Osteocyte (in vitro differentiated cells): ENCODE measurements at regions not wholly inside any gene's neighbourhood (a gene's known extent, or its start where the extent isn't known, plus 50 kb on each side); places are given as distances from the start of the nearest gene placed in this dataset.
A peak's percentile ranks its signal among the peaks of the same experiment; 100 is the strongest.

Source experiments
- DNase-seq: peaks from one replicate; pipeline ENCODE4 v3.0.0; 2021; ENCODE audit warnings: mixed read lengths; ENCODE audit not compliant: unreplicated experiment; ENCODE audit errors: extremely low spot score
- H3K27ac Mint-ChIP-seq: one replicate; pipeline ENCODE4 v1.8.0; 2021; ENCODE audit warnings: mild to moderate bottlenecking, mixed read lengths; ENCODE audit not compliant: unreplicated experiment
- H3K27me3 Mint-ChIP-seq: one replicate; pipeline ENCODE4 v1.8.0; 2021; ENCODE audit warnings: mixed read lengths; ENCODE audit not compliant: unreplicated experiment
- H3K36me3 Mint-ChIP-seq: one replicate; pipeline ENCODE4 v1.8.0; 2021; ENCODE audit warnings: mixed read lengths; ENCODE audit not compliant: unreplicated experiment
- H3K4me1 Mint-ChIP-seq: one replicate; pipeline ENCODE4 v1.8.0; 2021; ENCODE audit warnings: mixed read lengths; ENCODE audit not compliant: unreplicated experiment
- H3K4me3 Mint-ChIP-seq: one replicate; pipeline ENCODE4 v1.8.0; 2021; ENCODE audit warnings: mild to moderate bottlenecking, moderate library complexity, mixed read lengths; ENCODE audit not compliant: unreplicated experiment
- H3K9me3 Mint-ChIP-seq: one replicate; pipeline ENCODE4 v1.8.0; 2021; ENCODE audit warnings: mixed read lengths; ENCODE audit not compliant: unreplicated experiment
- TF ChIP-seq, protein P1 (sequence below): fragments of 200-600 bp; sonication (generic); IDR thresholded peaks from 2 replicates; pipeline ENCODE4 v1.5.0; 2021; ENCODE audit warnings: antibody characterized with exemption, mild to moderate bottlenecking, moderate library complexity

DNA sequence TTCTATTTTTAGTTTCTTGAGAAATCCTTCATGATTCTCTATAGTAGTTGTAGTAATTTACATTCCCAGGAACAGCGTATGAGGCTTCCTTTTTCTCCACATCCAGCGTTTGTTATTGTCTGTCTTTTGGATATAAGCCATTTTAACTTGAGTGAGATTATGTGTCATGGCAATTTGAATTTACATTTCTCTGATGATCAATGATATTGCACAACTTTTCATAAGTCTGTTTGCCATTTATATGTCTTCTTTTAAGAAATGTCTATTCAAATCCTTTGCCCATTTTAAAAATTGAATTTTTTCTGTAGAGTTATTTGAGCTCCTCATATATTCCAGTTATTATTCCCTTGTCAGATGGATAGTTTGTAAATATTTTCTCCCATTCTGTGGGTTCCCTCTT lies 285.1 kb downstream of the REEP3 start:
- peaks cover 18% of the 10 kb centered on the region for H3K27me3 Mint-ChIP-seq
- H3K36me3 Mint-ChIP-seq, result peaks cover 8% of the 10 kb centered on the region
- TF ChIP-seq, protein P1, sequence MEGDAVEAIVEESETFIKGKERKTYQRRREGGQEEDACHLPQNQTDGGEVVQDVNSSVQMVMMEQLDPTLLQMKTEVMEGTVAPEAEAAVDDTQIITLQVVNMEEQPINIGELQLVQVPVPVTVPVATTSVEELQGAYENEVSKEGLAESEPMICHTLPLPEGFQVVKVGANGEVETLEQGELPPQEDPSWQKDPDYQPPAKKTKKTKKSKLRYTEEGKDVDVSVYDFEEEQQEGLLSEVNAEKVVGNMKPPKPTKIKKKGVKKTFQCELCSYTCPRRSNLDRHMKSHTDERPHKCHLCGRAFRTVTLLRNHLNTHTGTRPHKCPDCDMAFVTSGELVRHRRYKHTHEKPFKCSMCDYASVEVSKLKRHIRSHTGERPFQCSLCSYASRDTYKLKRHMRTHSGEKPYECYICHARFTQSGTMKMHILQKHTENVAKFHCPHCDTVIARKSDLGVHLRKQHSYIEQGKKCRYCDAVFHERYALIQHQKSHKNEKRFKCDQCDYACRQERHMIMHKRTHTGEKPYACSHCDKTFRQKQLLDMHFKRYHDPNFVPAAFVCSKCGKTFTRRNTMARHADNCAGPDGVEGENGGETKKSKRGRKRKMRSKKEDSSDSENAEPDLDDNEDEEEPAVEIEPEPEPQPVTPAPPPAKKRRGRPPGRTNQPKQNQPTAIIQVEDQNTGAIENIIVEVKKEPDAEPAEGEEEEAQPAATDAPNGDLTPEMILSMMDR, result no peak
- DNase-seq, result no peak
- no peak overlapping the region for H3K4me3 Mint-ChIP-seq
- H3K9me3 Mint-ChIP-seq, result peaks cover 26% of the 10 kb centered on the region
- peaks cover 3% of the 10 kb centered on the region for H3K4me1 Mint-ChIP-seq
- no peak overlapping the region for H3K27ac Mint-ChIP-seq

DNA sequence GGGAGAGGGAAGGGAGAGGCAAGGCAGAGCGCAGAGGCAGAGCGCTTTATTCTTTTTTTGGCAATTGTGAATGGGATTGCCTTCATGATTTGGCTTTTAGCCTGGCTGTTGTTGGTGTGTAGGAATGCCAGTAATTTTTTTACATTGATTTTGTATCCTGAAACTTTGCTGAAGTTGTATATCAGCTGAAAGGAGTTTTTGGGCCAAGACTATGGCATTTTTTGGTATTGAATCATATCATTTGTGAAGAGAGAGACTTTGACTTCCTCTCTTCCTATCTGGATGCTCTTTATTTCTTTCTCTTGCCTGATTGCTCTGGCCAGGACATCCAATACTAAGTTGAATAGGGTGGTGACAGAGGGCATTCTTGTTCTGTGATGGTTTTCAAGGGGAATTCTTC lies 291.3 kb downstream of the REEP3 start:
- H3K9me3 Mint-ChIP-seq, result peaks cover 38% of the 10 kb centered on the region
- H3K27me3 Mint-ChIP-seq, result peaks cover 46% of the 10 kb centered on the region
- no peak for DNase-seq

DNA sequence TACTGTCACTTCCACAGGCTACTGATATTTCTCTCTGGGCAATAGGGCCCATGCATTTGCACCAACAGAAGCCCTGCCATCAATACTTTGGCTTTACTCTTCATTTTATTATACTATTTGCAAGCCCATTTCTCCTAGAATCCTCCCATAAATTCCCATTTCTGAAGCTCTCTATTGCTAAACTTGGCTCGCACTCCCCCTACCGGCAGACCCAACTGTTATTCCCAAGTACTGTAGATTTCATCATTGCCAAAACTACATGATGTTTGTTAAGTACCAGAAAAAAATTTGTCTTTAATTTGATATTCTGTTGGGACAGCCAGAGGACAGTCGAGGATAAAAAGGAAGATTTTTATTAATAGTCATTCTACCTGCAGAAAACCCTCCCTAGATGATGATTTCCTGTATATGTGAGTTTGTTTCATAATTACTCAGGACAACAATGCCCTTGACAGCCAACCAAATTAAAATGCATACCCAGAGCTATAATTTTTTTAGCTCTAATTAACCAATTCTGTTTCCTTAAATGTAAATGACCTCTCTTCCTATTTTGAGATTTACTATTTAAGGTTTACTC lies 298.6 kb downstream of the REEP3 start:
- H3K27me3 Mint-ChIP-seq, result peaks cover 58% of the 10 kb centered on the region

More for the DNA sequence above, 291.3 kb downstream of the REEP3 start:
- TF ChIP-seq, protein P1, result no peak
- peaks cover 2% of the 10 kb centered on the region for H3K4me1 Mint-ChIP-seq
- H3K27ac Mint-ChIP-seq, result no peak overlapping the region
- H3K36me3 Mint-ChIP-seq, result peaks cover 5% of the 10 kb centered on the region
- H3K4me3 Mint-ChIP-seq, result no peak overlapping the region

DNA sequence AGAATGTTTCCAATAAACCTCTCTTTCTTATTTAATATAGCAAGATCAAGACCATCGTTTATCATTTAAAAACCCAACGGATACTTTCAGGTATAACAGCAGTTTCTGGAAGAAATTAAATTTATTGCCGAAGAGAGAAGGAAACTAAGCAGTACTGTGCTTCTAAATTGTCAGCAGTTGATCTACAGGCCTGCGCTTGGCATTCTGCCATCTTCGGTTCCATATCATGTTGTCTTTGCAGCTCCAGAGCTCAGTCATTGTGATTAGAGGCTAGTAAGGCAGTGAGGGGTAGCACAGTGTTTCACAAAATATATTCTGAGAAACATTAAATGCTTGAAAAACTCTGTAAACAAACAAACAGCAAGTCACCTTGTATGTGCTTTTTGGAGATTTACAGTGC lies 301.3 kb downstream of the REEP3 start:
- Mint-ChIP-seq H3K4me1 (peaks cover 4% of the 10 kb centered on the region), H3K36me3 (no peaks in the 10 kb centered on the region), H3K4me3 (no peak overlapping the region), H3K27ac (no peak overlapping the region), H3K9me3 (peaks cover 12% of the 10 kb centered on the region), H3K27me3 (peaks cover 64% of the 10 kb centered on the region)
- no peak for DNase-seq
- TF ChIP-seq, protein P1, result no peak

More for the DNA sequence above, 298.6 kb downstream of the REEP3 start:
- Mint-ChIP-seq H3K36me3 (peaks cover 5% of the 10 kb centered on the region), H3K4me3 (no peak overlapping the region), H3K27ac (no peak overlapping the region), H3K9me3 (peaks cover 18% of the 10 kb centered on the region), H3K4me1 (peaks cover 4% of the 10 kb centered on the region)
- TF ChIP-seq, protein P1, result peak; percentile 87
- peak; percentile 90 for DNase-seq

DNA sequence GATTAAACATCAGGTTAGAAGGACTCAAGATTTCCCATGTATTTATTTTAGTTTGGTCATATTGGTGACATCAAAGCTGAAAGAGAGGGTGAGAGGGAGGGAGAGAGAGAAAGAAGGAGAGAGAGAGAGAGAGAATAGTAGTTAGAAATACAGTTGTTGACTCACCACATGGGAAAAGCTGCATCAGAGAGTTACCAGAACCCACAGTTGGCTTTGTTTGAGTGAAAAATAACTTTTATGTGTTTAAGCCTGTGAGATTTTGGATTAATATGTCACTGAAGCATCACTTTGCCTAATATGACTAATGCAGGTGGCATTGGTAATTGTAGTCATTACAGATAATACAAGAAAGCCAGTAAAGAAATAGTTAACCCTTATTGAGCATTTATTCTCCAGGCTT lies 303.9 kb downstream of the REEP3 start:
- no peak for DNase-seq
- H3K4me3 Mint-ChIP-seq, result no peak overlapping the region
- H3K27ac Mint-ChIP-seq, result no peak overlapping the region
- TF ChIP-seq, protein P1, result no peak
- H3K9me3 Mint-ChIP-seq, result peaks cover 12% of the 10 kb centered on the region
- H3K36me3 Mint-ChIP-seq, result no peaks in the 10 kb centered on the region
- H3K27me3 Mint-ChIP-seq, result peaks cover 60% of the 10 kb centered on the region
- H3K4me1 Mint-ChIP-seq, result no peaks in the 10 kb centered on the region
